ENCODE measurements at regions not wholly inside any gene's neighbourhood (a gene's known extent, or its start where the extent isn't known, plus 50 kb on each side); places are given as distances from the start of the nearest gene placed in this dataset.

- Histone ChIP-seq H3K36me3 (ENCODE audit: insufficient read depth, low read length) (no peaks in the 10 kb centered on the region), H3K9me3 (replicated peaks; ENCODE audit: low read length) (no peaks in the 10 kb centered on the region), H3K4me1 (ENCODE audit: control insufficient read depth, insufficient read depth, low read length) (no peaks in the 10 kb centered on the region), H3K4me2 (ENCODE audit: low read length) (no peak overlapping the region), H3K4me3 (ENCODE audit: low read length) (no peak overlapping the region), H3K27me3 (ENCODE audit: control insufficient read depth, insufficient read depth, low read length) (no peaks in the 10 kb centered on the region), H3K9ac (ENCODE audit: low read depth, low read length) (no peak overlapping the region)
These were observed 136.7 kb downstream of the FGF10 start for GRCh38 chr5:44252545-44252944.

DNA sequence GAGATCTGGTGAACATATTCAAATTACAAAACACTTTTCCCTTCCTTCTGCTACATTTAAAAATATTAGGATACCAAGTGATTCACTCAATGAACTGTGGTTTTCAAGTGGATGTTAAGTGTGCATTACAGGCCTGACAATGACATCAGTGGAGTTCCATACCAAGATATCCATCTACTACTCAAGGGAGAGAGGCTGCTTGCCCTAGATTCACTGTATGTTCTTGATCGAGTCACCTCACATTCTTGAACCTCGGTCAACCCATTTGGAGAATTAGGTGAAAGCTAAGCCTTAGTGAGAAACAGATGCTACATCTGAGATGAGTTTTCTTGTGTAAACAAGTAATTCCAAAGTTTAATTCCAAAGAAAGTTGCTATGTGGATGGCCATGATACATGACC, 142.2 kb downstream of the FGF10 start:
- Histone ChIP-seq H3K4me2 (ENCODE audit: low read length) (no peak overlapping the region), H3K9me3 (replicated peaks; ENCODE audit: low read length) (no peaks in the 10 kb centered on the region), H3K36me3 (ENCODE audit: insufficient read depth, low read length) (no peaks in the 10 kb centered on the region), H3K27me3 (ENCODE audit: control insufficient read depth, insufficient read depth, low read length) (no peaks in the 10 kb centered on the region), H3K4me1 (ENCODE audit: control insufficient read depth, insufficient read depth, low read length) (no peaks in the 10 kb centered on the region), H3K4me3 (ENCODE audit: low read length) (no peak overlapping the region), H3K9ac (ENCODE audit: low read depth, low read length) (no peak overlapping the region)

GRCh38 chr5:44245935-44246334, 143.3 kb downstream of the FGF10 start:
- H3K4me3 ChIP-seq (ENCODE audit: low read length), result no peak overlapping the region
- H3K9me3 ChIP-seq (replicated peaks; ENCODE audit: low read length), result no peaks in the 10 kb centered on the region
- H3K4me1 ChIP-seq (ENCODE audit: control insufficient read depth, insufficient read depth, low read length), result no peaks in the 10 kb centered on the region
- H3K4me2 ChIP-seq (ENCODE audit: low read length), result no peak overlapping the region
- H3K27me3 ChIP-seq (ENCODE audit: control insufficient read depth, insufficient read depth, low read length), result no peaks in the 10 kb centered on the region
- no peaks in the 10 kb centered on the region for H3K36me3 ChIP-seq (ENCODE audit: insufficient read depth, low read length)
- no peak overlapping the region for H3K9ac ChIP-seq (ENCODE audit: low read depth, low read length)

DNA sequence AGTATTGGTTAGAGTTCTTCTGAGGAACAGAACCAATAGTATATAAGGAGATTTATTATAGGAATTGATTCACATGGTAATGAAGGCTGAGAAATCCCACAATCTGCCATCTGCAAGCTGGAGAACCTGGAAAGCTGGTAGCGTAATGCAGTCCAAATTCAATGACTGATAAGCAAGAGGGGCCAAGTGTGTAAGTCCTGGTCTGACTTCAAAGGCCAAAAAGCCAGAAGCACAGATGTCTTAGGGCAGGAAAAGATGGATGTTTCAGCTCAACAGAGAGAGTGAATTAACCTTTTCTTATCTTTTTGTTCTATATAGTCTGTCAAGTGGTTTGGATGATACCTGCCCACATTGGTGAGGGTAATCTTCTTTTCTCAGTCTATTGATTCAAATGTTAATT, 146.4 kb downstream of the FGF10 start:
- no peaks in the 10 kb centered on the region for H3K27me3 ChIP-seq (ENCODE audit: control insufficient read depth, insufficient read depth, low read length)
- H3K4me2 ChIP-seq (ENCODE audit: low read length), result no peak overlapping the region
- no peaks in the 10 kb centered on the region for H3K4me1 ChIP-seq (ENCODE audit: control insufficient read depth, insufficient read depth, low read length)
- H3K9me3 ChIP-seq (replicated peaks; ENCODE audit: low read length), result no peaks in the 10 kb centered on the region
- H3K4me3 ChIP-seq (ENCODE audit: low read length), result no peak overlapping the region
- H3K9ac ChIP-seq (ENCODE audit: low read depth, low read length), result no peak overlapping the region
- no peaks in the 10 kb centered on the region for H3K36me3 ChIP-seq (ENCODE audit: insufficient read depth, low read length)

- H3K4me2 ChIP-seq (ENCODE audit: low read length), result no peak overlapping the region
- H3K9ac ChIP-seq (ENCODE audit: low read depth, low read length), result no peak overlapping the region
- H3K36me3 ChIP-seq (ENCODE audit: insufficient read depth, low read length), result no peaks in the 10 kb centered on the region
These were observed 153.2 kb downstream of the FGF10 start for GRCh38 chr5:44236040-44236439.

GRCh38 chr5:44233691-44234090, 155.5 kb downstream of the FGF10 start:
- H3K4me1 ChIP-seq (ENCODE audit: control insufficient read depth, insufficient read depth, low read length), result no peaks in the 10 kb centered on the region
- H3K9ac ChIP-seq (ENCODE audit: low read depth, low read length), result no peak overlapping the region
- H3K9me3 ChIP-seq (replicated peaks; ENCODE audit: low read length), result no peaks in the 10 kb centered on the region
- H3K4me2 ChIP-seq (ENCODE audit: low read length), result no peak overlapping the region
- no peak overlapping the region for H3K4me3 ChIP-seq (ENCODE audit: low read length)
- no peaks in the 10 kb centered on the region for H3K36me3 ChIP-seq (ENCODE audit: insufficient read depth, low read length)
- H3K27me3 ChIP-seq (ENCODE audit: control insufficient read depth, insufficient read depth, low read length), result no peaks in the 10 kb centered on the region

More at GRCh38 chr5:44236040-44236439, 153.2 kb downstream of the FGF10 start:
- Histone ChIP-seq H3K9me3 (replicated peaks; ENCODE audit: low read length) (no peaks in the 10 kb centered on the region), H3K4me3 (ENCODE audit: low read length) (no peak overlapping the region), H3K4me1 (ENCODE audit: control insufficient read depth, insufficient read depth, low read length) (no peaks in the 10 kb centered on the region), H3K27me3 (ENCODE audit: control insufficient read depth, insufficient read depth, low read length) (no peaks in the 10 kb centered on the region)

DNA sequence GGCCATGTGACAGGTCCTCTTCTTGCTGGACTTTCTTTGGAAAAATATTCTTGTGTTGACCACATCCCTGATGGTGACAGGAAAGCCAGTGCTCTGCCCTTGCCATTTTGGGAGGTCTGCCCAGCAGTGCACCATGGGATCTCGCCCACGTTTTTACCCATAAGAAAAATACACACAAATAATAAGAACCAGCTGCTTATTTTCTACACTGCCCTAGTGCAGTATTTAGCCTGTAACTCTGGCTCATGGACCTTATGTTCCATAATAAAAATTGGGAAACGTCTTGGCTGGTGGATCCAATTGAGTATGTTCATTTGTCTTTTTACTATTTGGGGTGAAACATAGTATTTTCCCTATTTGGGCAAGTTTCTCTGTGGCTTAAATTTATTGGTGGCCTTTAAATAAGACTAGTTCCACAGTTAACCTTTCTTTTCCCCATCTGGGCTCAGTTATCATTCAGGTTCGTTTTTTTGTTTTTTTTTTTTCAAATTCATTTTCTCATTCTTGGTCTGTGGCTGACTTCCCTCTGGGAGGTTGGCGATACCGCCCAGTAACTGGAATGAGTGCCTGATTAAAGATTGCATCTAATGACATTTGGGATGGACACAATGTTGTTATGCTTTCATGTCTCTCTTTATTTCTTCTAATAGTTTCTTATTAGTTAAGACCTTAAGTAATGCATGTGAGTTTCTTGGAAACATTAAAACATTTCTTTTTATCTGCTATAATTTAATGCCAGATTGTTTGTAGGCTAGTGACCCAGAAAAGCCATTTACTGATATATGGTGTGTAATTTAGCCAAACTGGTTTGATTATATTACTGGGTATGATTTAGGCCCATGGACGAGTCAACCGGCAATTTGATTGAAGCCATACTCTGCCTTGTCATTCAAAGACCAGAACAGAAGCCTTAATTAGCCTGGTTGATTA, 163.7 kb downstream of the FGF10 start:
- Histone ChIP-seq H3K27me3 (ENCODE audit: control insufficient read depth, insufficient read depth, low read length) (no peaks in the 10 kb centered on the region), H3K9me3 (replicated peaks; ENCODE audit: low read length) (no peaks in the 10 kb centered on the region), H3K4me1 (ENCODE audit: control insufficient read depth, insufficient read depth, low read length) (no peaks in the 10 kb centered on the region), H3K36me3 (ENCODE audit: insufficient read depth, low read length) (no peaks in the 10 kb centered on the region), H3K4me3 (ENCODE audit: low read length) (no peak overlapping the region), H3K4me2 (ENCODE audit: low read length) (no peak overlapping the region), H3K9ac (ENCODE audit: low read depth, low read length) (no peak overlapping the region)

GRCh38 chr5:44199408-44199807, 189.8 kb downstream of the FGF10 start:
- no peaks in the 10 kb centered on the region for H3K9me3 ChIP-seq (replicated peaks; ENCODE audit: low read length)
- no peak overlapping the region for H3K4me2 ChIP-seq (ENCODE audit: low read length)
- no peaks in the 10 kb centered on the region for H3K36me3 ChIP-seq (ENCODE audit: insufficient read depth, low read length)
- no peaks in the 10 kb centered on the region for H3K27me3 ChIP-seq (ENCODE audit: control insufficient read depth, insufficient read depth, low read length)
- H3K9ac ChIP-seq (ENCODE audit: low read depth, low read length), result no peak overlapping the region
- no peak overlapping the region for H3K4me3 ChIP-seq (ENCODE audit: low read length)
- H3K4me1 ChIP-seq (ENCODE audit: control insufficient read depth, insufficient read depth, low read length), result no peaks in the 10 kb centered on the region

GRCh38 chr5:44189255-44189654, 200.0 kb downstream of the FGF10 start:
- Histone ChIP-seq H3K36me3 (ENCODE audit: insufficient read depth, low read length) (no peaks in the 10 kb centered on the region), H3K4me2 (ENCODE audit: low read length) (no peak overlapping the region), H3K9me3 (replicated peaks; ENCODE audit: low read length) (peaks cover 4% of the 10 kb centered on the region), H3K4me1 (ENCODE audit: control insufficient read depth, insufficient read depth, low read length) (no peaks in the 10 kb centered on the region), H3K27me3 (ENCODE audit: control insufficient read depth, insufficient read depth, low read length) (no peaks in the 10 kb centered on the region), H3K4me3 (ENCODE audit: low read length) (no peak overlapping the region), H3K9ac (ENCODE audit: low read depth, low read length) (no peak overlapping the region)

GRCh38 chr5:44187973-44188372, 201.2 kb downstream of the FGF10 start:
- Histone ChIP-seq H3K4me1 (ENCODE audit: control insufficient read depth, insufficient read depth, low read length) (no peaks in the 10 kb centered on the region), H3K9me3 (replicated peaks; ENCODE audit: low read length) (no peaks in the 10 kb centered on the region), H3K4me2 (ENCODE audit: low read length) (no peak overlapping the region), H3K27me3 (ENCODE audit: control insufficient read depth, insufficient read depth, low read length) (no peaks in the 10 kb centered on the region), H3K9ac (ENCODE audit: low read depth, low read length) (no peak overlapping the region), H3K36me3 (ENCODE audit: insufficient read depth, low read length) (no peaks in the 10 kb centered on the region), H3K4me3 (ENCODE audit: low read length) (no peak overlapping the region)

- H3K4me3 ChIP-seq (ENCODE audit: low read length), result no peak overlapping the region
- no peaks in the 10 kb centered on the region for H3K27me3 ChIP-seq (ENCODE audit: control insufficient read depth, insufficient read depth, low read length)
- no peaks in the 10 kb centered on the region for H3K9me3 ChIP-seq (replicated peaks; ENCODE audit: low read length)
- no peak overlapping the region for H3K4me2 ChIP-seq (ENCODE audit: low read length)
- no peaks in the 10 kb centered on the region for H3K4me1 ChIP-seq (ENCODE audit: control insufficient read depth, insufficient read depth, low read length)
- no peaks in the 10 kb centered on the region for H3K36me3 ChIP-seq (ENCODE audit: insufficient read depth, low read length)
- no peak overlapping the region for H3K9ac ChIP-seq (ENCODE audit: low read depth, low read length)
These were observed 205.5 kb downstream of the FGF10 start for GRCh38 chr5:44183753-44184152.

DNA sequence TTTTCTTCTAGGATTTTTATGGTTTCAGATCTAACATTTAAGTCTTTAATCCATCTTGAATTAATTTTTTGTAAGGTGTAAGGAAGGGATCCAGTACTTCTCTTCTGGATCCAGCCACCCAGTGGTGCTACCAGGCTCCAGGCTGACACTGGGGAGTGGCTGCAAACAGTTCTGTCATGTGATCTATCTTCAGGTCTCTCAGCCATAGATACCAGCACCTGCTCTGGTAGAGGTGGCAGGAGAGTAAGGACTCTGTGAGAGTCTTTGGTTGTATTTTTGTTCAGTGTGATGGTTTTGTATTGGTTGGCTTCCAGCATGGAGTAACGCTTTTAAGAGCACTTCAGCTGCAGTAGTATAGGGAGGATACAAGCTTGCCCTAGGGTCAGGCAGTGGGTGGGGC, 205.9 kb downstream of the FGF10 start:
- Histone ChIP-seq H3K27me3 (ENCODE audit: control insufficient read depth, insufficient read depth, low read length) (no peaks in the 10 kb centered on the region), H3K4me2 (ENCODE audit: low read length) (no peak overlapping the region), H3K4me1 (ENCODE audit: control insufficient read depth, insufficient read depth, low read length) (no peaks in the 10 kb centered on the region)

More for the DNA sequence above, 205.9 kb downstream of the FGF10 start:
- Histone ChIP-seq H3K9me3 (replicated peaks; ENCODE audit: low read length) (no peaks in the 10 kb centered on the region), H3K36me3 (ENCODE audit: insufficient read depth, low read length) (no peaks in the 10 kb centered on the region), H3K4me3 (ENCODE audit: low read length) (no peak overlapping the region), H3K9ac (ENCODE audit: low read depth, low read length) (no peak overlapping the region)

Measured in skeletal muscle satellite cell (primary cell).